ENCODE measurements at regions not wholly inside any gene's neighbourhood (a gene's known extent, or its start where the extent isn't known, plus 50 kb on each side); places are given as distances from the start of the nearest gene placed in this dataset.

- DNase-seq = no peak
- H3K27me3 ChIP-seq = no peaks in the 10 kb centered on the region
- intact Hi-C loops (cut with DNase I) = no loop called here
- peaks cover 0 to 28% (median 21%) of the 10 kb centered on the region in 4 donors for H3K4me1 ChIP-seq
- no peaks in the 10 kb centered on the region for H3K9me3 ChIP-seq
- H3K4me3 ChIP-seq = no peak overlapping the region
- 82 to 83% methylated on average over 11 of the region's 11 CpGs for WGBS, 2 donors
- TF ChIP-seq CTCF (IDR thresholded peaks at IDR 0.05) = no peak
- peak in 3 of 4 donors; percentile 51 to 63 (median 54) for TF ChIP-seq POLR2AphosphoS5 (IDR thresholded peaks at IDR 0.05)
- no peak for TF ChIP-seq EP300 (IDR thresholded peaks at IDR 0.05)
- TF ChIP-seq POLR2A (IDR thresholded peaks at IDR 0.05) = no peak
- H3K36me3 ChIP-seq = no peaks in the 10 kb centered on the region
- H3K27ac ChIP-seq = peak overlapping the region in 3 of 4 donors; percentile 17 to 46 (median 30)
Measured at GRCh38 chr16:64475627-64476351, 646.1 kb downstream of the CDH11 start.

DNA sequence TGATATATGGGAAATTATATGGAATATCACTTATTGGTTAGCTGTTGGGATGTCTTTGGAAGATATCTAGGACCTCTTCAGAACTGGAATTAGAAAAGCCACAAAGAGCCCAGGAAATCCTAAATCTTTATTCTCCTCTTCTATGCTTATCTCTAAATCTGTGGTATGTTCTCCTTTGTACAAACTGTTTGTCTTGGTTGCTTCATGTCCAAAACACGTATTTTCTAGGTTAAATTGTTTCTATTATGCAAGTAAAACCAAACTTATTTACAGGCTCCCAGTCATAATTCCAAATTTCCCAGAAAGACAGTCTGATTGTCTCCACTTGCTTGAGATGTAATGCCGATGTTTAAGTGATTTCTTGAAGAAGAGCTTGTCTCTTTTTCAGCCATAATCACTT, 650.9 kb downstream of the CDH11 start:
- Histone ChIP-seq H3K36me3 (no peaks in the 10 kb centered on the region), H3K9me3 (no peaks in the 10 kb centered on the region), H3K27ac (no peak overlapping the region), H3K4me3 (no peak overlapping the region), H3K4me1 (peaks cover 0 to 3% (median 3%) of the 10 kb centered on the region in 4 donors), H3K27me3 (no peaks in the 10 kb centered on the region)
- TF ChIP-seq POLR2A (IDR thresholded peaks at IDR 0.05) = no peak
- no peak for TF ChIP-seq POLR2AphosphoS5 (IDR thresholded peaks at IDR 0.05)
- TF ChIP-seq CTCF (IDR thresholded peaks at IDR 0.05) = no peak
- no peak for TF ChIP-seq EP300 (IDR thresholded peaks at IDR 0.05)
- 53 to 55% methylated on average over 2 of the region's 2 CpGs for WGBS, 2 donors
- no peak for DNase-seq
- intact Hi-C loops (cut with DNase I) = no loop called here

- Histone ChIP-seq H3K4me1 (no peaks in the 10 kb centered on the region), H3K27ac (no peak overlapping the region), H3K27me3 (no peaks in the 10 kb centered on the region), H3K4me3 (no peak overlapping the region), H3K36me3 (no peaks in the 10 kb centered on the region), H3K9me3 (no peaks in the 10 kb centered on the region)
- intact Hi-C loops (cut with DNase I) = no loop called here
- DNase-seq = no peak
- no peak for TF ChIP-seq EP300 (IDR thresholded peaks at IDR 0.05)
- no peak for TF ChIP-seq POLR2A (IDR thresholded peaks at IDR 0.05)
- TF ChIP-seq CTCF (IDR thresholded peaks at IDR 0.05) = no peak
- TF ChIP-seq POLR2AphosphoS5 (IDR thresholded peaks at IDR 0.05) = no peak
- WGBS, 2 donors = 74 to 78% methylated on average over 2 of the region's 2 CpGs
Measured at GRCh38 chr16:64469906-64470702, 651.8 kb downstream of the CDH11 start.

- no peaks in the 10 kb centered on the region for H3K9me3 ChIP-seq
- H3K27me3 ChIP-seq = no peaks in the 10 kb centered on the region
- H3K4me1 ChIP-seq = no peaks in the 10 kb centered on the region
- H3K36me3 ChIP-seq = no peaks in the 10 kb centered on the region
- no peak for DNase-seq
- WGBS, 2 donors = 78 to 81% methylated on average over 1 of the region's 1 CpG
- H3K4me3 ChIP-seq = no peak overlapping the region
- no peak overlapping the region for H3K27ac ChIP-seq
- intact Hi-C loops (cut with DNase I) = no loop called here
- TF ChIP-seq CTCF (IDR thresholded peaks at IDR 0.05) (no peak), POLR2A (IDR thresholded peaks at IDR 0.05) (no peak), EP300 (IDR thresholded peaks at IDR 0.05) (no peak), POLR2AphosphoS5 (IDR thresholded peaks at IDR 0.05) (no peak)
Measured at GRCh38 chr16:64469351-64469750, 652.5 kb downstream of the CDH11 start.
